ENCODE measurements at regions not wholly inside any gene's neighbourhood (a gene's known extent, or its start where the extent isn't known, plus 50 kb on each side); places are given as distances from the start of the nearest gene placed in this dataset.

DNA sequence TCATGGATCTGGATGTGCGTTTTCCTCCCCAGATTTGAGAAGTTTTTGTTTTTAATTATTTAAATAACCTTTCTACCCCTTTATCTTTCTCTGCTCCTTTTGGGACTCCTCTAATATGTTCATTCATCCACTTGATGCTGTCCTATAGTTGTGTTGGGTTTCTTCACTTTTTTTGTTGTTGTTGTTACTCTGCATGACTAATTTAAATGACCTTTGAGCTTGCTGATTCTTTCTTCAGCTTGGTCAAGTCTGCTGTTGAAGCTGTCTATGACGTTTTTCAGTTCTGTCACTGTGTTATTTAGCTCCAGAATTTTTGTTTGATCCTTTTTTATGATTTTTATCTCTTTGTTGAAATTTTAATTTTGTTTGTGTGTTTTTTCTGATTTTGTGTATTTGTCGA, 463.6 kb upstream of the ALCAM start:
- TF ChIP-seq ZNF274 (IDR thresholded peaks at IDR 0.05; ENCODE audit: low read depth, low read length) (no peak), SUZ12 (IDR thresholded peaks at IDR 0.05; ENCODE audit: extremely low read depth, insufficient read depth, insufficient read length) (no peak), YY1 (IDR thresholded peaks at IDR 0.05; ENCODE audit: insufficient read depth, insufficient read length) (no peak)
- H3K36me3 ChIP-seq (ENCODE audit: insufficient read depth, insufficient read length, low read length) = no peaks in the 10 kb centered on the region
- H3K27me3 ChIP-seq (ENCODE audit: insufficient read depth, insufficient read length) = no peaks in the 10 kb centered on the region
- H3K9ac ChIP-seq (ENCODE audit: insufficient read length, low read depth) = no peak overlapping the region
- peaks cover 20% of the 10 kb centered on the region for H3K9me3 ChIP-seq (ENCODE audit: insufficient read depth, low read length)
- H3K4me1 ChIP-seq (ENCODE audit: insufficient read depth, insufficient read length) = no peaks in the 10 kb centered on the region
- DNase-seq (ENCODE audit: low read depth, low spot score) = no peak
- H3K4me3 ChIP-seq (ENCODE audit: insufficient read length, low read depth) = no peak overlapping the region

GRCh38 chr3:104906001-104906639, 460.6 kb upstream of the ALCAM start:
- no peak overlapping the region for H3K9ac ChIP-seq (ENCODE audit: insufficient read length, low read depth)
- no peak overlapping the region for H3K4me3 ChIP-seq (ENCODE audit: insufficient read length, low read depth)
- H3K9me3 ChIP-seq (ENCODE audit: insufficient read depth, low read length) = peaks cover 20% of the 10 kb centered on the region
- no peaks in the 10 kb centered on the region for H3K27me3 ChIP-seq (ENCODE audit: insufficient read depth, insufficient read length)
- no peaks in the 10 kb centered on the region for H3K36me3 ChIP-seq (ENCODE audit: insufficient read depth, insufficient read length, low read length)
- DNase-seq (ENCODE audit: low read depth, low spot score) = no peak
- no peaks in the 10 kb centered on the region for H3K4me1 ChIP-seq (ENCODE audit: insufficient read depth, insufficient read length)
- TF ChIP-seq YY1 (IDR thresholded peaks at IDR 0.05; ENCODE audit: insufficient read depth, insufficient read length) (no peak), ZNF274 (IDR thresholded peaks at IDR 0.05; ENCODE audit: low read depth, low read length) (no peak), SUZ12 (IDR thresholded peaks at IDR 0.05; ENCODE audit: extremely low read depth, insufficient read depth, insufficient read length) (no peak)

DNA sequence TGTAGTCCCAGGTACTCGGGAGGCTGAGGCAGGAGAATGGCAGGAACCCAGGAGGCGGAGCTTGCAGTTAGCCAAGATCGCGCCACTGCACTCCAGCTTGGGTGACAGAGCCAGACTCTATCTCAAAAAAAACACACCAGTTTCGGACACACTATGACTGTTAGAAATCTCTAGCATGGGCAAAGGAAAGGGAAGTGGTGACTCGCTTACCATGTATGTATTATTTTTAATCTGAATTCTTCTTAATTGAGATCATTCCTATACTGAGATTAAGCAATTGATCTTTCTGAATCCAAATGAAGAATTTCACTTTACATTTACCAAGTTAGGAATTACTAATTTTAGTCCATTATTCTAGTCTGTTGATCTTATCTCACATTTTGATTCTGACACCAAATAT, 459.2 kb upstream of the ALCAM start:
- H3K9me3 ChIP-seq (ENCODE audit: insufficient read depth, low read length) = peaks cover 20% of the 10 kb centered on the region
- no peak overlapping the region for H3K9ac ChIP-seq (ENCODE audit: insufficient read length, low read depth)
- no peak for DNase-seq (ENCODE audit: low read depth, low spot score)
- no peak overlapping the region for H3K4me3 ChIP-seq (ENCODE audit: insufficient read length, low read depth)
- no peak for TF ChIP-seq YY1 (IDR thresholded peaks at IDR 0.05; ENCODE audit: insufficient read depth, insufficient read length)
- TF ChIP-seq ZNF274 (IDR thresholded peaks at IDR 0.05; ENCODE audit: low read depth, low read length) = no peak
- no peak for TF ChIP-seq SUZ12 (IDR thresholded peaks at IDR 0.05; ENCODE audit: extremely low read depth, insufficient read depth, insufficient read length)
- H3K36me3 ChIP-seq (ENCODE audit: insufficient read depth, insufficient read length, low read length) = no peaks in the 10 kb centered on the region
- no peaks in the 10 kb centered on the region for H3K4me1 ChIP-seq (ENCODE audit: insufficient read depth, insufficient read length)
- H3K27me3 ChIP-seq (ENCODE audit: insufficient read depth, insufficient read length) = no peaks in the 10 kb centered on the region

DNA sequence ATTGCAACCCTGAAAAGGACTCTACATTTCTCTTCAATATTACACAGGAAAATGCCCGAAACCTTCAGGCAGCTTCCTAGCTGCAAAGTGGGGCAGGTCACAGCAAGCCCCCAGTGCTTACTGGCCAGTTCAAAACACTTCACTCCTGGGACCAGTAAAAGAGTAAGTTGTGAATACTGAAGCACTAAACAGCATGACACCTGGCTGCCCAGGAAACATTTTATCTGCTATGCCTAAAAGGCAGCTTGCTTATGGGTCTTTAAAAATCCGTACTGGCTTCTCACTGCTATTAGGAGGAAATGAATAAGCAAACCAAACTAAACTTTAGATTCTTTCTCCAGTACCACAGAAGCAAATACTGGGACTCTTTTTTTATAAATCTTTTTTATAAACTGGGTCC, 457.9 kb upstream of the ALCAM start:
- peaks cover 17% of the 10 kb centered on the region; the same call in 1 of the 2 replicates for H3K9me3 ChIP-seq (ENCODE audit: insufficient read depth, low read length)
- H3K4me1 ChIP-seq (ENCODE audit: insufficient read depth, insufficient read length) = no peaks in the 10 kb centered on the region
- H3K4me3 ChIP-seq (ENCODE audit: insufficient read length, low read depth) = no peak overlapping the region
- no peak for TF ChIP-seq YY1 (IDR thresholded peaks at IDR 0.05; ENCODE audit: insufficient read depth, insufficient read length)
- TF ChIP-seq ZNF274 (IDR thresholded peaks at IDR 0.05; ENCODE audit: low read depth, low read length) = no peak
- no peak for TF ChIP-seq SUZ12 (IDR thresholded peaks at IDR 0.05; ENCODE audit: extremely low read depth, insufficient read depth, insufficient read length)
- H3K27me3 ChIP-seq (ENCODE audit: insufficient read depth, insufficient read length) = no peaks in the 10 kb centered on the region
- H3K9ac ChIP-seq (ENCODE audit: insufficient read length, low read depth) = no peak overlapping the region
- H3K36me3 ChIP-seq (ENCODE audit: insufficient read depth, insufficient read length, low read length) = no peaks in the 10 kb centered on the region
- DNase-seq (ENCODE audit: low read depth, low spot score) = no peak

DNA sequence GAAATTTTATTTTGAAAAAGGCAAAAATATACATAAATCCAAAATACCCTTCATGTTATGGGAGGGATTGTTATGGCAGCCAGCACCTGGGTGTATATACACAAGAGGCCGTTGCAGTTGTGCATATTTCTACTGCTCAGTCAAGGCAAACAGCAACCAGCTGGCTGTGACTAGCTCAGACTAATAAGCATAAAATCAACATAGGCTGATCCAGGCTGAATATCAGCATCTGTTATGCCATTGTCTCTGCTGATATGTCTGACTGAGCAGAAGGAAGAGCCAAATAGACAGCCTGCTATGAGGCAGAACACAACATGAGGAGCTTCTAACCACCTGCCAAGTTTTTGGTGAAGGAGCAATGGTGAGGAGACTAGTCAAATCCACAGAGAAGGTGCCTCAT, 457.5 kb upstream of the ALCAM start:
- peaks cover 14% of the 10 kb centered on the region; the same call in 1 of the 2 replicates for H3K9me3 ChIP-seq (ENCODE audit: insufficient read depth, low read length)
- no peaks in the 10 kb centered on the region for H3K36me3 ChIP-seq (ENCODE audit: insufficient read depth, insufficient read length, low read length)
- no peaks in the 10 kb centered on the region for H3K4me1 ChIP-seq (ENCODE audit: insufficient read depth, insufficient read length)
- no peak overlapping the region for H3K4me3 ChIP-seq (ENCODE audit: insufficient read length, low read depth)
- no peaks in the 10 kb centered on the region for H3K27me3 ChIP-seq (ENCODE audit: insufficient read depth, insufficient read length)
- TF ChIP-seq ZNF274 (IDR thresholded peaks at IDR 0.05; ENCODE audit: low read depth, low read length) (no peak), YY1 (IDR thresholded peaks at IDR 0.05; ENCODE audit: insufficient read depth, insufficient read length) (no peak), SUZ12 (IDR thresholded peaks at IDR 0.05; ENCODE audit: extremely low read depth, insufficient read depth, insufficient read length) (no peak)
- H3K9ac ChIP-seq (ENCODE audit: insufficient read length, low read depth) = no peak overlapping the region
- no peak for DNase-seq (ENCODE audit: low read depth, low spot score)

DNA sequence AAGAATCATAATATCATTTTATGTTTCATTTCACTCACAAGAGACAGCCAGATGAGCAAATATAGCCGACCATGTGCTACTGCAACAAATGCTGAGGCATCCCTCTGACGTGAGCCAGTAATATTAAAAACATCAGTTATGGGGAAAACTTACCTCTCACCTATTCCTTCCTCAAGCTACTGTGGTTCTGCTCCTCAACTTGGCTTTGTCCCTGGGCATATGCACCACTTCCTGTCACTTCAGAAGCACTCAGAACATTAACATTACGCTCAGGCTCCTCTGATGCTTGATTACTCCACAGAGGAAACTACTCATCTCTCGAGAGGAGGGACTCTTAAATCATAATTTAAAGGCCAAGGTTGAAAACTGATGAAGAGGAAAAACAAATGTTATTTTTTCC, 457.0 kb upstream of the ALCAM start:
- H3K9ac ChIP-seq (ENCODE audit: insufficient read length, low read depth) = no peak overlapping the region
- TF ChIP-seq YY1 (IDR thresholded peaks at IDR 0.05; ENCODE audit: insufficient read depth, insufficient read length) (no peak), SUZ12 (IDR thresholded peaks at IDR 0.05; ENCODE audit: extremely low read depth, insufficient read depth, insufficient read length) (no peak), ZNF274 (IDR thresholded peaks at IDR 0.05; ENCODE audit: low read depth, low read length) (no peak)
- H3K27me3 ChIP-seq (ENCODE audit: insufficient read depth, insufficient read length) = no peaks in the 10 kb centered on the region
- peaks cover 14% of the 10 kb centered on the region; the same call in 1 of the 2 replicates for H3K9me3 ChIP-seq (ENCODE audit: insufficient read depth, low read length)
- no peak for DNase-seq (ENCODE audit: low read depth, low spot score)
- no peaks in the 10 kb centered on the region for H3K4me1 ChIP-seq (ENCODE audit: insufficient read depth, insufficient read length)
- no peak overlapping the region for H3K4me3 ChIP-seq (ENCODE audit: insufficient read length, low read depth)
- H3K36me3 ChIP-seq (ENCODE audit: insufficient read depth, insufficient read length, low read length) = no peaks in the 10 kb centered on the region

GRCh38 chr3:104911376-104911775, 455.3 kb upstream of the ALCAM start:
- TF ChIP-seq ZNF274 (IDR thresholded peaks at IDR 0.05; ENCODE audit: low read depth, low read length) = no peak
- TF ChIP-seq SUZ12 (IDR thresholded peaks at IDR 0.05; ENCODE audit: extremely low read depth, insufficient read depth, insufficient read length) = no peak
- TF ChIP-seq YY1 (IDR thresholded peaks at IDR 0.05; ENCODE audit: insufficient read depth, insufficient read length) = no peak
- H3K4me3 ChIP-seq (ENCODE audit: insufficient read length, low read depth) = no peak overlapping the region
- H3K9ac ChIP-seq (ENCODE audit: insufficient read length, low read depth) = no peak overlapping the region

More at GRCh38 chr3:104911376-104911775, 455.3 kb upstream of the ALCAM start:
- DNase-seq (ENCODE audit: low read depth, low spot score) = no peak
- H3K27me3 ChIP-seq (ENCODE audit: insufficient read depth, insufficient read length) = no peaks in the 10 kb centered on the region
- no peaks in the 10 kb centered on the region for H3K36me3 ChIP-seq (ENCODE audit: insufficient read depth, insufficient read length, low read length)
- no peaks in the 10 kb centered on the region for H3K4me1 ChIP-seq (ENCODE audit: insufficient read depth, insufficient read length)
- H3K9me3 ChIP-seq (ENCODE audit: insufficient read depth, low read length) = peaks cover 8% of the 10 kb centered on the region; the same call in 1 of the 2 replicates
